Endothelial cell of umbilical vein (primary cell): ENCODE measurements at regions not wholly inside any gene's neighbourhood (a gene's known extent, or its start where the extent isn't known, plus 50 kb on each side); places are given as distances from the start of the nearest gene placed in this dataset.

Experiments used
- BruUV-seq: library from RNA; stranded (reverse); fragments of 400-500 nt; replicated peaks from 2 replicates; lab custom pipeline; 2021; lab: Mats Ljungman, UMichigan
- CTCF ChIA-PET: fragments of 300-600, 350-600 bp; sonication (Branson Sonifier 250); formaldehyde crosslinking; loops from one replicate; lab custom pipeline; 2021; ENCODE audit warnings: antibody characterized with exemption, inconsistent platforms; lab: Charles Lee
- POLR2A ChIA-PET: fragments of 300-600, 350-600 bp; sonication (Branson Sonifier 250); formaldehyde crosslinking; loops from one replicate; lab custom pipeline; 2021; ENCODE audit warnings: antibody characterized with exemption, inconsistent platforms; lab: Charles Lee
- DNase-seq: peaks from one replicate; pipeline ENCODE4 v3.0.0-alpha.2; 2011; ENCODE audit warnings: low read depth, low spot score
- FAIRE-seq: peaks from 2 replicates; lab custom pipeline; 2011; peaks lifted over from hg19 to GRCh38; lab: Jason Lieb, UNC
- H2AFZ ChIP-seq: 2 replicates; pipeline ENCODE4 v1.6.0; 2012; ENCODE audit warnings: low read depth, low read length, control low read depth, inconsistent platforms
- H3K27ac ChIP-seq: 2 replicates; pipeline ENCODE4 v1.5.1; 2011; ENCODE audit warnings: low read depth, mild to moderate bottlenecking, control low read depth, low read length, moderate library complexity; ENCODE audit not compliant: insufficient read depth
- H3K27me3 ChIP-seq, 2 experiments: 2 replicates each; pipeline versions ENCODE4 v1.6.0 to v1.6.1; 2011; ENCODE audit warnings: low read length in 2 of 2, mixed read lengths in 1 of 2; ENCODE audit not compliant: control insufficient read depth in 2 of 2, insufficient read depth in 2 of 2
- H3K36me3 ChIP-seq, 2 experiments: 2 replicates in 1 of 2; 3 replicates in 1 of 2; pipeline ENCODE4 v1.5.1; 2011; ENCODE audit warnings: low read length in 2 of 2, mild to moderate bottlenecking in 1 of 2, moderate library complexity in 1 of 2; ENCODE audit not compliant: control insufficient read depth in 2 of 2, insufficient read depth in 2 of 2; ENCODE audit errors: extremely low read depth in 1 of 2
- H3K4me1 ChIP-seq: 3 replicates; pipeline ENCODE4 v1.5.1; 2011; ENCODE audit warnings: mild to moderate bottlenecking, low read length; ENCODE audit not compliant: control insufficient read depth, insufficient read depth; ENCODE audit errors: extremely low read depth
- H3K4me2 ChIP-seq: 2 replicates; pipeline ENCODE4 v1.6.1; 2011; ENCODE audit warnings: low read length, control low read depth, mixed read lengths; ENCODE audit not compliant: insufficient read depth
- H3K4me3 ChIP-seq, 3 experiments: fragments of 200-600 bp in 1 of 3; sonication (generic), shearing (Covaris generic) in 1 of 3; replicated peaks in 1 of 3; 2 replicates each; pipeline ENCODE4 v1.5.1; 2011 to 2016; ENCODE audit warnings: control low read depth in 3 of 3, low read length in 3 of 3, mild to moderate bottlenecking in 2 of 3, inconsistent platforms in 1 of 3, low read depth in 1 of 3, moderate library complexity in 1 of 3; ENCODE audit not compliant: insufficient read depth in 1 of 3
- H3K79me2 ChIP-seq: 2 replicates; pipeline ENCODE4 v1.6.0; 2012; ENCODE audit warnings: low read length, inconsistent platforms; ENCODE audit not compliant: control insufficient read depth, insufficient read depth
- H3K9ac ChIP-seq: replicated peaks from 2 replicates; pipeline ENCODE3; 2011; ENCODE audit warnings: low read length, control low read depth; ENCODE audit not compliant: insufficient read depth; ENCODE audit errors: extremely low read depth
- H3K9me1 ChIP-seq: replicated peaks from 3 replicates; pipeline ENCODE4 v1.6.0; 2011; ENCODE audit warnings: mild to moderate bottlenecking, low read length; ENCODE audit not compliant: control insufficient read depth, insufficient read depth; ENCODE audit errors: extremely low read depth
- H3K9me3 ChIP-seq: replicated peaks from 2 replicates; pipeline ENCODE4 v1.5.1; 2012; ENCODE audit warnings: low read length, inconsistent platforms; ENCODE audit not compliant: control insufficient read depth, insufficient read depth
- H4K20me1 ChIP-seq: replicated peaks from 2 replicates; pipeline ENCODE3; 2011; ENCODE audit warnings: mild to moderate bottlenecking, low read length; ENCODE audit not compliant: control insufficient read depth, insufficient read depth; ENCODE audit errors: extremely low read depth
- FOS ChIP-seq: IDR thresholded peaks from 2 replicates; pipeline ENCODE4 v1.6.1; 2011; ENCODE audit warnings: mild to moderate bottlenecking, low read length, moderate library complexity, borderline replicate concordance; ENCODE audit not compliant: insufficient read depth
- MYC ChIP-seq: IDR thresholded peaks from one replicate; pipeline ENCODE4 v1.6.1; 2011; ENCODE audit warnings: mild to moderate bottlenecking, low read depth, low read length
- POLR2A ChIP-seq: IDR thresholded peaks from 2 replicates; pipeline ENCODE4 v1.6.1; 2012; ENCODE audit warnings: low read depth, mild to moderate bottlenecking, control low read depth, low read length
- POLR2AphosphoS5 ChIP-seq: IDR thresholded peaks from 2 replicates; pipeline ENCODE4 v1.6.1; 2012; ENCODE audit warnings: low read depth, mild to moderate bottlenecking, control low read depth, low read length, moderate library complexity; ENCODE audit not compliant: insufficient read depth
- dilution Hi-C: fragments of 300-500 bp; cut with MboI; formaldehyde crosslinking; loops from one replicate; pipeline ENCODE4 v1.15.0; 2019; ENCODE audit warnings: low sequenced_read_pairs; ENCODE audit not compliant: extremely low pct_ligation_motif_present
- intact Hi-C: fragments of 100-400 bp; cut with micrococcal nuclease; formaldehyde crosslinking; loops from one replicate; pipeline ENCODE4 v1.10.0; 2022
- TF ChIP-seq, protein P1 (sequence below), 2 donors: IDR thresholded peaks; 1 replicate in 1 of 2; 2 replicates in 1 of 2; pipeline ENCODE4 v1.5.1; 2011; ENCODE audit warnings: low read length in 2 of 2, mild to moderate bottlenecking in 2 of 2, moderate library complexity in 2 of 2, control low read depth in 1 of 2, inconsistent platforms in 1 of 2, low read depth in 1 of 2; ENCODE audit not compliant: insufficient read depth in 1 of 2; ENCODE audit errors: extremely low read depth in 1 of 2
- TF ChIP-seq, protein P2 (sequence below): IDR thresholded peaks from 2 replicates; pipeline ENCODE4 v1.6.1; 2011; ENCODE audit not compliant: insufficient read depth, insufficient read length

DNA sequence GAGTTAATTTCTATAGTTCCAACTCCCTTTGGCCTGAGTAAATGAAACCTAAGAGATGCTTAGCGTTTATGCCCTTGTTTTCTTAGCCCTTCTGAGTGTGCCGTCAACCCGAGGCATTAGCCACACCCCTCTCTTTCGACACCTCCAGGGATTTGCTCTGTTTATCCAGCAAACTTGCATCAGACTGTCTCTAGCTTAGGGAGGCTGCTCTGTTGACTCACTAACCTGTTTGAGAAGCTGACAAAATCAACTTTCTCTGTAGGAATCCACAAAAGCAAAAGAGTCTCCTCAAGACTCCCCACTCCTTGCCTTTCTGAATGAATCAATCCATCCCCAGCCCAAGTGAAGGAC lies 317.6 kb downstream of the TNS1 start:
- no peaks in the 10 kb centered on the region for H4K20me1 ChIP-seq
- no peak overlapping the region for H3K4me3 ChIP-seq
- no peak overlapping the region for H3K27ac ChIP-seq
- TF ChIP-seq, protein P1, sequence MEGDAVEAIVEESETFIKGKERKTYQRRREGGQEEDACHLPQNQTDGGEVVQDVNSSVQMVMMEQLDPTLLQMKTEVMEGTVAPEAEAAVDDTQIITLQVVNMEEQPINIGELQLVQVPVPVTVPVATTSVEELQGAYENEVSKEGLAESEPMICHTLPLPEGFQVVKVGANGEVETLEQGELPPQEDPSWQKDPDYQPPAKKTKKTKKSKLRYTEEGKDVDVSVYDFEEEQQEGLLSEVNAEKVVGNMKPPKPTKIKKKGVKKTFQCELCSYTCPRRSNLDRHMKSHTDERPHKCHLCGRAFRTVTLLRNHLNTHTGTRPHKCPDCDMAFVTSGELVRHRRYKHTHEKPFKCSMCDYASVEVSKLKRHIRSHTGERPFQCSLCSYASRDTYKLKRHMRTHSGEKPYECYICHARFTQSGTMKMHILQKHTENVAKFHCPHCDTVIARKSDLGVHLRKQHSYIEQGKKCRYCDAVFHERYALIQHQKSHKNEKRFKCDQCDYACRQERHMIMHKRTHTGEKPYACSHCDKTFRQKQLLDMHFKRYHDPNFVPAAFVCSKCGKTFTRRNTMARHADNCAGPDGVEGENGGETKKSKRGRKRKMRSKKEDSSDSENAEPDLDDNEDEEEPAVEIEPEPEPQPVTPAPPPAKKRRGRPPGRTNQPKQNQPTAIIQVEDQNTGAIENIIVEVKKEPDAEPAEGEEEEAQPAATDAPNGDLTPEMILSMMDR (IDR thresholded peaks at IDR 0.05; ENCODE audit: extremely low read depth in 1 of 2, insufficient read depth in 1 of 2, low read depth in 1 of 2, low read length in 2 of 2): no peak
- TF ChIP-seq POLR2A (no peak), POLR2AphosphoS5 (no peak), FOS (no peak), MYC (no peak)
- TF ChIP-seq, protein P2, sequence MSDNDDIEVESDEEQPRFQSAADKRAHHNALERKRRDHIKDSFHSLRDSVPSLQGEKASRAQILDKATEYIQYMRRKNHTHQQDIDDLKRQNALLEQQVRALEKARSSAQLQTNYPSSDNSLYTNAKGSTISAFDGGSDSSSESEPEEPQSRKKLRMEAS: no peak
- intact Hi-C loops: no loop called here
- peaks cover 0 to 3% of the 10 kb centered on the region in 2 experiments for H3K27me3 ChIP-seq
- dilution Hi-C loops: no loop called here
- ChIA-PET POLR2A (no interaction called here), CTCF (no interaction called here)
- BruUV-seq: no TSS peak
- H3K4me2 ChIP-seq: no peak overlapping the region
- H3K9ac ChIP-seq: no peak overlapping the region
- H3K4me1 ChIP-seq: no peaks in the 10 kb centered on the region
- no peaks in the 10 kb centered on the region for H3K36me3 ChIP-seq
- H3K79me2 ChIP-seq: no peaks in the 10 kb centered on the region
- no peak for DNase-seq
- H2AFZ ChIP-seq: no peak overlapping the region
- H3K9me3 ChIP-seq: no peaks in the 10 kb centered on the region
- H3K9me1 ChIP-seq: no peaks in the 10 kb centered on the region
- FAIRE-seq: no peak
